Uterus (tissue), 2 donors: ENCODE measurements at regions not wholly inside any gene's neighbourhood (a gene's known extent, or its start where the extent isn't known, plus 50 kb on each side); places are given as distances from the start of the nearest gene placed in this dataset.

Source experiments
- CTCF ChIP-seq, 4 experiments: fragments of 200-600 bp in 2 of 4; fragments of 450-650 bp in 2 of 4; sonication (generic) in 2 of 4; IDR thresholded peaks; one replicate each; pipeline ENCODE4 v1.5.1; 2016 to 2019; ENCODE audit warnings: antibody characterized with exemption in 4 of 4, mild to moderate bottlenecking in 2 of 4, moderate library complexity in 1 of 4
- POLR2A ChIP-seq, 2 donors: fragments of 450-650 bp; IDR thresholded peaks; one replicate each; pipeline ENCODE4 v1.6.1; 2016; ENCODE audit warnings: antibody characterized with exemption in 2 of 2, mild to moderate bottlenecking in 1 of 2, moderate library complexity in 1 of 2

GRCh38 chr6:48747040-48747439, 636.0 kb upstream of the PTCHD4 start:
- TF ChIP-seq POLR2A (IDR thresholded peaks at IDR 0.05) (no peak), CTCF (IDR thresholded peaks at IDR 0.05) (no peak)
